AG04450 (cell line): ENCODE measurements at regions not wholly inside any gene's neighbourhood (a gene's known extent, or its start where the extent isn't known, plus 50 kb on each side); places are given as distances from the start of the nearest gene placed in this dataset.

Experiments
- CTCF ChIA-PET: fragments of 300-600, 350-600 bp; formaldehyde crosslinking; extraction: SDS; loops from one replicate; lab custom pipeline; 2022; ENCODE audit warnings: antibody characterized with exemption, inconsistent platforms; lab: Charles Lee
- POLR2A ChIA-PET: fragments of 350-600 bp; formaldehyde crosslinking; extraction: SDS; loops from one replicate; lab custom pipeline; 2021; ENCODE audit warnings: antibody characterized with exemption, inconsistent platforms; lab: Yijun Ruan, JAX
- DNase-seq: peaks from one replicate; pipeline ENCODE4 v3.0.0-alpha.2; 2011; ENCODE audit warnings: low read depth, low spot score
- H3K27ac ChIP-seq: one replicate; pipeline ENCODE4 v1.5.1; 2012; ENCODE audit warnings: low read depth, low read length, control low read depth
- H3K27me3 ChIP-seq: one replicate; pipeline ENCODE4 v1.6.0; 2012; ENCODE audit warnings: low read length; ENCODE audit not compliant: control insufficient read depth, insufficient read depth
- H3K4me3 ChIP-seq: 2 replicates; pipeline ENCODE4 v1.5.1; 2011; ENCODE audit warnings: mild to moderate bottlenecking, low read depth, low read length, control low read depth
- H3K9me3 ChIP-seq: 2 replicates; pipeline ENCODE4 v1.5.1; 2012; ENCODE audit warnings: low read length; ENCODE audit not compliant: control insufficient read depth, insufficient read depth
- TF ChIP-seq, protein P1 (sequence below): IDR thresholded peaks from 2 replicates; pipeline ENCODE4 v1.5.1; 2011; ENCODE audit warnings: low read depth, low read length, control low read depth, inconsistent platforms

DNA sequence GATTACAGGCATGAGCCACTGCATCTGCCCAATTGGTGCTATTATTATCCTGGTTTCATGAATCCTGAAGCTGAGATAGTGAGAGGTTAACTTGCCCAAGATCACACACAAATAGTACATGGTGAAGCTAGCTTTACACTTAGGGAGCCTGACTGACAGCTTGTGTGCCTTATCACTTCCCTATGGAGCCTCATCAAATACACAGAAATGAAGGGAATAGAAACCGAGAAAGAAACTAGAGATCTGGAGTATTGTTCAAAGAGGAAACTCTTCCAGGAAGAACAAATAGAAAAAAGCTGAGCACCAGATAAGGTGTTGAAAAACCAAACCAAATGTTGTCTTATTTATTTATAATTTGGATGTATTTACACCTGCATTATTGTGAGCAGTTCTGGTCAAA lies 155.0 kb upstream of the CITED2 start:
- TF ChIP-seq, protein P1, sequence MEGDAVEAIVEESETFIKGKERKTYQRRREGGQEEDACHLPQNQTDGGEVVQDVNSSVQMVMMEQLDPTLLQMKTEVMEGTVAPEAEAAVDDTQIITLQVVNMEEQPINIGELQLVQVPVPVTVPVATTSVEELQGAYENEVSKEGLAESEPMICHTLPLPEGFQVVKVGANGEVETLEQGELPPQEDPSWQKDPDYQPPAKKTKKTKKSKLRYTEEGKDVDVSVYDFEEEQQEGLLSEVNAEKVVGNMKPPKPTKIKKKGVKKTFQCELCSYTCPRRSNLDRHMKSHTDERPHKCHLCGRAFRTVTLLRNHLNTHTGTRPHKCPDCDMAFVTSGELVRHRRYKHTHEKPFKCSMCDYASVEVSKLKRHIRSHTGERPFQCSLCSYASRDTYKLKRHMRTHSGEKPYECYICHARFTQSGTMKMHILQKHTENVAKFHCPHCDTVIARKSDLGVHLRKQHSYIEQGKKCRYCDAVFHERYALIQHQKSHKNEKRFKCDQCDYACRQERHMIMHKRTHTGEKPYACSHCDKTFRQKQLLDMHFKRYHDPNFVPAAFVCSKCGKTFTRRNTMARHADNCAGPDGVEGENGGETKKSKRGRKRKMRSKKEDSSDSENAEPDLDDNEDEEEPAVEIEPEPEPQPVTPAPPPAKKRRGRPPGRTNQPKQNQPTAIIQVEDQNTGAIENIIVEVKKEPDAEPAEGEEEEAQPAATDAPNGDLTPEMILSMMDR, result no peak
- Histone ChIP-seq H3K27ac (no peak overlapping the region), H3K4me3 (no peak overlapping the region), H3K27me3 (no peaks in the 10 kb centered on the region), H3K9me3 (no peaks in the 10 kb centered on the region)
- POLR2A ChIA-PET, result no interaction called here
- no peak for DNase-seq
- CTCF ChIA-PET, result interaction anchor here (0.7 to 1.0 kb wide), 2 partner anchors 160 to 523 kb away, joined by 3 read pairs; no protein-coding TSS in a partner anchor

DNA sequence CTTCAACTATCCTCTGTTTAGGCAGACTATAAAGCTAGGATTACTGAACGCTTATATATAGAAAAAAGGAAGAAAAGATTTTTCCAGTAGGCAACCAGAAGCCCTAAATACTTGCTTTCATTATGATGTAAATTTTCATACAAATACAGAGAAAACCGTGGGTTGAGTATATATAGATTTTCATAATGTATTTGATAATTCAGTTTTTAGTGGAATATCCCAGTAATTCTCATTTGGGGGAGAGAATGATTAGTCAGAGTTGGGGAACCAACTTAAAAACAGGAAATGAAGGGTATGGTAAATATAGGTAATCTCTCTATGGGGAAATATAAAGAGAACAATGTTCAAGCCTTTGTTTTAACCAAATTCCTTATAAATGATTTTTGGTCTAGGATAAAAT lies 154.0 kb upstream of the CITED2 start:
- Histone ChIP-seq H3K9me3 (no peaks in the 10 kb centered on the region), H3K27ac (no peak overlapping the region), H3K4me3 (no peak overlapping the region), H3K27me3 (no peaks in the 10 kb centered on the region)
- CTCF ChIA-PET, result interaction anchor here (1.0 kb wide), 1 partner anchor 159 kb away, joined by 3 read pairs; no protein-coding TSS in a partner anchor
- TF ChIP-seq, protein P1, result no peak
- no peak for DNase-seq
- POLR2A ChIA-PET, result interaction anchor here (1.1 kb wide), 1 partner anchor 154 kb away, joined by 3 read pairs; no protein-coding TSS in a partner anchor

DNA sequence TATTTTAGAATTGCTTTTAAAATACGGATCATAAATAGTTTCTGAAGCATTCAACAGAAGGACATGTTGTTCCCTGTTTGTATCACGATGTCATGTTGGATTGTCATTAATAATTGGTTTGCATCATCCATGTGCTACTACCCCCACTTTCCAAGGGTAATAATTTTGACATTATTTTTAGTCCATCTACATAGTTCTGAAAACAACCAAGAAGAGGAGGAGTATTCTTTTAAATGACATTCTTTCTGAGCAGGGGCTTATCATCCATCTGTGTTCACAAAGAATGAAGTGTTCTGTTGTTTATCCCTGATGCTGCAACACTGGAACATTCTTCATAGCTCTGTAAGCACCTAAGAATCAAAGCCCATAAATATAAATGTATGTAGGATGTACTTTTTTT lies 151.0 kb upstream of the CITED2 start:
- Histone ChIP-seq H3K4me3 (no peak overlapping the region), H3K9me3 (no peaks in the 10 kb centered on the region), H3K27ac (no peak overlapping the region), H3K27me3 (no peaks in the 10 kb centered on the region)
- ChIA-PET POLR2A (interaction anchor here (1.3 kb wide), 1 partner anchor 150 kb away, joined by 9 read pairs; the partner anchor contains the start of gene CITED2), CTCF (no interaction called here)
- DNase-seq, result no peak
- TF ChIP-seq, protein P1, result no peak

DNA sequence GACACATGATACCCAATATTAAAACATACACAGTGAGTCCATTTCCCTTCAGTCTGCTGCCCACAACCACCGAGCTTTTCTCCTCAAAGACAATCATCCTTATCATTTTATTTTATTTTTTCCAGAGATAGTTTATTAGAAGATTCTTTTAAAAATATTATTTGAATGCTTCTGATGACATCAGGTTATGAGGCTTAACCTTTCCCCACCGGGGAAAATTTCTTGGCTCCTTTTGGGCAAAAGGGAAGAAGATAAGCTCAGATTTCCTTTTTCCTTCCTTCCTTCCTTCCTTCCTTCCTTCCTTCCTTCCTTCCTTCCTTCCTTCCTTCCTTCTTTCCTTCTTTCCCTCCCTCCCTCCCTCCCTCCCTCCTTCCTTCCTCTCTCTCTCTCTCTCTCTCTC lies 149.5 kb upstream of the CITED2 start:
- ChIA-PET CTCF (interaction anchor here (0.6 kb wide), 1 partner anchor 149 kb away, joined by 3 read pairs; the partner anchor contains the start of gene CITED2), POLR2A (no interaction called here)
- no peak overlapping the region for H3K4me3 ChIP-seq
- H3K27ac ChIP-seq, result no peak overlapping the region
- no peaks in the 10 kb centered on the region for H3K27me3 ChIP-seq
- DNase-seq, result no peak
- TF ChIP-seq, protein P1, result no peak
- H3K9me3 ChIP-seq, result no peaks in the 10 kb centered on the region

DNA sequence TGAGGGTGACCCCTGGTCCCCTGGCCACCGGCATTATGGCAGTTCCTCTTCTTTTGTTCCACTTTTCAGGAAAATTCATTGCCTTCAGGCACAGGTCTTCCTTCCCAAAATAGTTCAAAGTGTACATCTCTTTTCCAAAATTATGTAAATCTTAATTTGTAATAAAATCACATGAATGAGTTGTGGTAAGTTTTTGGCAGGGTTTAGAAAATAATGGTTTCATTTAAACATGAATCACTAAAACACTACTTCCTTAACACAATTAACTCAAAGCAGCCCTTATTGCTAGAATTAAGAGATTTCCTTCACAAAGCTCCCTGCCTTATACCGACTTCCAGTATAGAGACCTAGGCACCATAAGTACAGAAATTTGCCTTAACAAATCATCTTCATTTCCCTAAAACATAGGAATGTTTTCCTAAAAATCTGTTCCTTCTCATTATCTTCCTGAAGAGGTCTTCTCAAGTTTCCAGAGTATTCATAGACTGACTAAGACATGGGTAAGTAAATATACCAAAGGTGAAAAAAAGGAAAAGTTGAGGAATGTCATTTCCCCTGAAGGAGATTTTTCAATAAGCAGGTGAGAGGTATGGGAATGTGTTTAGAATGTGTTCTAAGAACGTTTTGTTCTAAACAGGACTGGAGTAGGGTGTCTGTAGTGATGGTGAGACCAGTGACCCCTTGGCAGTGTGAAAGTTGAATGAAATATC lies 148.2 kb upstream of the CITED2 start:
- no peaks in the 10 kb centered on the region for H3K9me3 ChIP-seq
- no peaks in the 10 kb centered on the region for H3K27me3 ChIP-seq
- ChIA-PET CTCF (no interaction called here), POLR2A (no interaction called here)
- H3K4me3 ChIP-seq, result no peak overlapping the region
- no peak overlapping the region for H3K27ac ChIP-seq
- no peak for DNase-seq
- TF ChIP-seq, protein P1, result no peak
